Neural cell (in vitro differentiated cells): ENCODE measurements at regions not wholly inside any gene's neighbourhood (a gene's known extent, or its start where the extent isn't known, plus 50 kb on each side); places are given as distances from the start of the nearest gene placed in this dataset.

Experiments used
- H2AFZ ChIP-seq: fragments of 200-600, 300-800 bp; sonication (generic), shearing (Covaris generic); 2 replicates; pipeline ENCODE4 v1.6.0; 2014; ENCODE audit warnings: low read depth, mild to moderate bottlenecking, antibody characterized with exemption, low read length, moderate library complexity
- H3F3A ChIP-seq: fragments of 200-600 bp; shearing (Covaris generic); 2 replicates; pipeline ENCODE4 v1.6.1; 2016; ENCODE audit warnings: mild to moderate bottlenecking, moderate library complexity, mixed read lengths, antibody characterized with exemption, low read length; ENCODE audit not compliant: insufficient read depth, poor library complexity, severe bottlenecking
- H3K27ac ChIP-seq: fragments of 200-600, 300-800 bp; sonication (generic), shearing (Covaris generic); 2 replicates; pipeline ENCODE4 v1.5.1; 2014; ENCODE audit warnings: mild to moderate bottlenecking, low read length, moderate library complexity
- H3K27me3 ChIP-seq: fragments of 300-800, 200-600 bp; sonication (generic), shearing (Covaris generic); 2 replicates; pipeline ENCODE4 v1.6.0; 2014; ENCODE audit warnings: mild to moderate bottlenecking, low read depth, low read length, moderate library complexity; ENCODE audit not compliant: insufficient read depth
- H3K36me3 ChIP-seq: fragments of 300-800, 200-600 bp; sonication (generic), shearing (Covaris generic); 2 replicates; pipeline ENCODE4 v1.5.1; 2014; ENCODE audit warnings: mild to moderate bottlenecking, antibody characterized with exemption, low read length, moderate library complexity; ENCODE audit not compliant: insufficient read depth
- H3K4me2 ChIP-seq: fragments of 300-800, 200-600 bp; sonication (generic), shearing (Covaris generic); 2 replicates; pipeline ENCODE4 v1.6.0; 2014; ENCODE audit warnings: mild to moderate bottlenecking, low read length
- H3K4me3 ChIP-seq: fragments of 300-800, 200-600 bp; sonication (generic), shearing (Covaris generic); 2 replicates; pipeline ENCODE4 v1.5.1; 2014; ENCODE audit warnings: mild to moderate bottlenecking, low read length, moderate library complexity
- H3K79me2 ChIP-seq: fragments of 200-600 bp; shearing (Covaris generic); replicated peaks from 2 replicates; pipeline ENCODE4 v1.6.0; 2014; ENCODE audit warnings: mild to moderate bottlenecking, low read length, moderate library complexity; ENCODE audit not compliant: insufficient read depth
- H3K9ac ChIP-seq: fragments of 300-800, 200-600 bp; sonication (generic), shearing (Covaris generic); 2 replicates; pipeline ENCODE4 v1.6.1; 2016; ENCODE audit warnings: mild to moderate bottlenecking, low read length, mixed read lengths
- H3K9me2 ChIP-seq: fragments of 200-600 bp; shearing (Covaris generic); 2 replicates; pipeline ENCODE4 v1.6.1; 2016; ENCODE audit warnings: mild to moderate bottlenecking, low read length, mixed read lengths; ENCODE audit not compliant: insufficient read depth
- H3K9me3 ChIP-seq: fragments of 200-600, 300-800 bp; sonication (generic), shearing (Covaris generic); 2 replicates; pipeline ENCODE4 v1.6.1; 2016; ENCODE audit warnings: mild to moderate bottlenecking, mixed run types, low read length, moderate library complexity, mixed read lengths
- H4K20me1 ChIP-seq: fragments of 200-600 bp; shearing (Covaris generic); 2 replicates; pipeline ENCODE4 v1.6.1; 2016; ENCODE audit warnings: mild to moderate bottlenecking, mixed run types; ENCODE audit not compliant: insufficient read depth
- EP300 ChIP-seq: fragments of 450-650 bp; conservative IDR thresholded peaks from 2 replicates; pipeline ENCODE4 v1.6.1; 2014; ENCODE audit warnings: antibody characterized with exemption, mild to moderate bottlenecking, moderate library complexity; ENCODE audit not compliant: poor library complexity, severe bottlenecking
- MXI1 ChIP-seq: fragments of 450-650 bp; conservative IDR thresholded peaks from 2 replicates; pipeline ENCODE4 v1.6.1; 2014; ENCODE audit warnings: antibody characterized with exemption, mild to moderate bottlenecking; ENCODE audit not compliant: poor library complexity, severe bottlenecking
- POLR2AphosphoS5 ChIP-seq: IDR thresholded peaks from 2 replicates; pipeline ENCODE4 v1.6.1; 2012
- RAD21 ChIP-seq: fragments of 450-650 bp; conservative IDR thresholded peaks from 2 replicates; pipeline ENCODE4 v1.6.1; 2014; ENCODE audit warnings: antibody characterized with exemption, mild to moderate bottlenecking, moderate library complexity
- REST ChIP-seq: IDR thresholded peaks from 2 replicates; pipeline ENCODE4 v1.6.1; 2012; ENCODE audit warnings: borderline replicate concordance
- SMC3 ChIP-seq: fragments of 450-650 bp; conservative IDR thresholded peaks from 2 replicates; pipeline ENCODE4 v1.6.1; 2014; ENCODE audit warnings: antibody characterized with exemption, mild to moderate bottlenecking, moderate library complexity; ENCODE audit not compliant: poor library complexity

- no peak overlapping the region for H2AFZ ChIP-seq
- H3K9ac ChIP-seq, result no peak overlapping the region
- no peaks in the 10 kb centered on the region for H3F3A ChIP-seq
- H3K36me3 ChIP-seq, result no peaks in the 10 kb centered on the region
- no peaks in the 10 kb centered on the region for H3K27me3 ChIP-seq
- no peaks in the 10 kb centered on the region for H4K20me1 ChIP-seq
- H3K27ac ChIP-seq, result no peak overlapping the region
- no peak overlapping the region for H3K4me2 ChIP-seq
- H3K9me3 ChIP-seq, result peaks cover 9% of the 10 kb centered on the region
- no peak for TF ChIP-seq MXI1
- TF ChIP-seq SMC3, result no peak
- no peaks in the 10 kb centered on the region for H3K9me2 ChIP-seq
- no peaks in the 10 kb centered on the region for H3K79me2 ChIP-seq
- H3K4me3 ChIP-seq, result no peak overlapping the region
Measured at GRCh38 chr15:29322415-29322814, 52.8 kb upstream of the NSMCE3 start.

GRCh38 chr15:29320420-29320819 is 50.8 kb upstream of the NSMCE3 start:
- Histone ChIP-seq H3K36me3 (no peaks in the 10 kb centered on the region), H3K27me3 (no peaks in the 10 kb centered on the region), H3K4me3 (no peak overlapping the region), H3K4me2 (no peak overlapping the region), H3K79me2 (no peaks in the 10 kb centered on the region), H3K9ac (no peak overlapping the region), H3K27ac (no peak overlapping the region), H3K9me2 (no peaks in the 10 kb centered on the region), H2AFZ (no peak overlapping the region), H4K20me1 (no peaks in the 10 kb centered on the region), H3K9me3 (no peaks in the 10 kb centered on the region), H3F3A (no peaks in the 10 kb centered on the region)
- TF ChIP-seq MXI1 (no peak), RAD21 (no peak)

GRCh38 chr15:29319823-29320222 is 50.2 kb upstream of the NSMCE3 start:
- Histone ChIP-seq H3F3A (no peaks in the 10 kb centered on the region), H4K20me1 (no peaks in the 10 kb centered on the region), H3K9me2 (no peaks in the 10 kb centered on the region), H3K9me3 (no peaks in the 10 kb centered on the region), H2AFZ (no peak overlapping the region), H3K36me3 (no peaks in the 10 kb centered on the region), H3K27me3 (no peaks in the 10 kb centered on the region), H3K79me2 (no peaks in the 10 kb centered on the region), H3K27ac (no peak overlapping the region), H3K9ac (no peak overlapping the region), H3K4me3 (no peak overlapping the region), H3K4me2 (no peak overlapping the region)
- TF ChIP-seq EP300 (no peak), POLR2AphosphoS5 (no peak), REST (no peak)
